GM12878 (cell line): ENCODE measurements at regions not wholly inside any gene's neighbourhood (a gene's known extent, or its start where the extent isn't known, plus 50 kb on each side); places are given as distances from the start of the nearest gene placed in this dataset.

Source experiments
- ATAC-seq: fragments of 200-7000 bp; cut with Tn5 transposase; 3 replicates; pipeline ENCODE4 v1.9.1; 2020; ENCODE audit warnings: mild to moderate bottlenecking, moderate library complexity
- BruUV-seq: library from RNA; stranded (reverse); fragments of 400-500 nt; replicated peaks from 2 replicates; lab custom pipeline; 2021; lab: Mats Ljungman, UMichigan
- CTCF ChIA-PET: fragments of 300-600 bp; sonication (Branson Sonifier 250); formaldehyde crosslinking; extraction: SDS; loops from one replicate; lab custom pipeline; 2021; ENCODE audit warnings: inconsistent platforms; lab: Yijun Ruan, JAX
- POLR2A ChIA-PET: fragments of 350-600 bp; formaldehyde crosslinking; extraction: SDS; loops from one replicate; lab custom pipeline; 2021; ENCODE audit warnings: inconsistent platforms; lab: Charles Lee
- RAD21 ChIA-PET: fragments of 300-600 bp; sonication (Branson Sonifier 250); formaldehyde crosslinking; loops from one replicate; lab custom pipeline; 2023; ENCODE audit warnings: antibody characterized with exemption; ENCODE audit not compliant: unreplicated experiment; lab: Charles Lee
- SMC1A ChIA-PET: fragments of 300-600 bp; sonication (Branson Sonifier 250); formaldehyde crosslinking; loops from one replicate; lab custom pipeline; 2023; ENCODE audit not compliant: unreplicated experiment, uncharacterized antibody; lab: Charles Lee
- DNase-seq: peaks from one replicate; pipeline ENCODE4 v3.0.0-alpha.2; 2011; ENCODE audit warnings: low read depth, low spot score
- FAIRE-seq: peaks from 3 replicates; lab custom pipeline; 2011; peaks lifted over from hg19 to GRCh38; lab: Jason Lieb, UNC
- H2AFZ ChIP-seq: 2 replicates; pipeline ENCODE4 v1.6.0; 2011; ENCODE audit warnings: low read depth, low read length, control low read depth; ENCODE audit not compliant: control insufficient read depth
- H3K27ac ChIP-seq: 2 replicates; pipeline ENCODE4 v1.5.1; 2011; ENCODE audit warnings: control low read depth; ENCODE audit not compliant: control insufficient read depth, insufficient read depth
- H3K27me3 ChIP-seq, 2 experiments: replicated peaks in 1 of 2; 2 replicates each; pipeline versions ENCODE4 v1.6.0 to v1.6.1; 2011; ENCODE audit warnings: low read length in 1 of 2; ENCODE audit not compliant: control insufficient read depth in 2 of 2, insufficient read depth in 2 of 2
- H3K36me3 ChIP-seq, 2 experiments: 2 replicates each; pipeline ENCODE4 v1.5.1; 2011; ENCODE audit warnings: low read length in 1 of 2; ENCODE audit not compliant: control insufficient read depth in 2 of 2, insufficient read depth in 2 of 2
- H3K4me1 ChIP-seq: 2 replicates; pipeline ENCODE4 v1.6.1; 2011; ENCODE audit warnings: mild to moderate bottlenecking, low read length, moderate library complexity, mixed read lengths; ENCODE audit not compliant: control insufficient read depth, insufficient read depth
- H3K4me2 ChIP-seq: 2 replicates; pipeline ENCODE4 v1.6.0; 2011; ENCODE audit warnings: control low read depth; ENCODE audit not compliant: control insufficient read depth, insufficient read depth
- H3K4me3 ChIP-seq: fragments of 200-600 bp; sonication (generic); 2 replicates; pipeline ENCODE4 v1.5.1; 2016
- H3K79me2 ChIP-seq: 2 replicates; pipeline ENCODE4 v1.6.0; 2011; ENCODE audit warnings: low read length; ENCODE audit not compliant: control insufficient read depth, insufficient read depth
- H3K9ac ChIP-seq: 2 replicates; pipeline ENCODE4 v1.8.0; 2011; ENCODE audit warnings: low read length, control low read depth, mixed read lengths; ENCODE audit not compliant: control insufficient read depth, insufficient read depth
- H3K9me3 ChIP-seq: replicated peaks from 3 replicates; pipeline ENCODE4 v1.5.1; 2011; ENCODE audit warnings: mild to moderate bottlenecking, low read length; ENCODE audit not compliant: control insufficient read depth, insufficient read depth
- H4K20me1 ChIP-seq: 2 replicates; pipeline ENCODE4 v1.6.0; 2011; ENCODE audit not compliant: control insufficient read depth, insufficient read depth
- CREB1 ChIP-seq: IDR thresholded peaks from 2 replicates; pipeline ENCODE4 v1.6.1; 2012; ENCODE audit warnings: low read depth, mild to moderate bottlenecking, inconsistent platforms
- CUX1 ChIP-seq: IDR thresholded peaks from 2 replicates; pipeline ENCODE4 v1.6.1; 2012; ENCODE audit warnings: improper control_type of control experiment, low read depth, low read length; ENCODE audit not compliant: insufficient replicate concordance
- EED ChIP-seq: sonication (generic); IDR thresholded peaks from 2 replicates; pipeline ENCODE4 v1.6.1; 2016; ENCODE audit warnings: antibody characterized with exemption, low read depth
- HDAC2 ChIP-seq: fragments of 200-600 bp; sonication (generic); IDR thresholded peaks from 2 replicates; pipeline ENCODE4 v1.6.1; 2017
- LARP7 ChIP-seq: fragments of 450-650 bp; IDR thresholded peaks from 2 replicates; pipeline ENCODE4 v1.6.1; 2017; ENCODE audit warnings: mild to moderate bottlenecking
- MTA3 ChIP-seq: IDR thresholded peaks from 2 replicates; pipeline ENCODE4 v1.6.1; 2012; ENCODE audit warnings: low read length, inconsistent platforms, borderline replicate concordance
- RELB ChIP-seq: fragments of 450-650 bp; IDR thresholded peaks from 2 replicates; pipeline ENCODE4 v1.6.1; 2017; ENCODE audit warnings: low read depth, mild to moderate bottlenecking, moderate library complexity
- SMAD1 ChIP-seq: fragments of 450-650 bp; IDR thresholded peaks from 2 replicates; pipeline ENCODE4 v1.6.1; 2018; ENCODE audit warnings: mild to moderate bottlenecking, low read depth; ENCODE audit not compliant: partially characterized antibody
- SMARCA5 ChIP-seq: fragments of 450-650 bp; IDR thresholded peaks from 2 replicates; pipeline ENCODE4 v1.6.1; 2017; ENCODE audit warnings: mild to moderate bottlenecking
- SRF ChIP-seq, 2 experiments: IDR thresholded peaks; 2 replicates each; pipeline ENCODE4 v1.6.1; 2011; ENCODE audit warnings: low read depth in 2 of 2, low read length in 2 of 2, mild to moderate bottlenecking in 1 of 2, moderate library complexity in 1 of 2
- WGBS: methylation state at CpG from one replicate; pipeline ENCODE4 v1.1.6; 2016; ENCODE audit warnings: low lambda C conversion rate; ENCODE audit not compliant: insufficient replicate concordance, insufficient coverage; ENCODE audit errors: missing lambda C conversion rate; 5-methylcytosine and 5-hydroxymethylcytosine counted together
- in situ Hi-C: fragments of 300-500 bp; cut with MboI; formaldehyde crosslinking; loops from 9 replicates; pipeline ENCODE4 v1.14.3; 2018; ENCODE audit warnings: mixed read lengths
- intact Hi-C: fragments of 100-400 bp; cut with micrococcal nuclease; formaldehyde crosslinking; loops from one replicate; pipeline ENCODE4 v1.14.2; 2022; ENCODE audit not compliant: unreplicated experiment

- SMC1A ChIA-PET, result no interaction called here
- 73% methylated on average over 5 of the region's 5 CpGs for WGBS
- H3K9me3 ChIP-seq, result no peaks in the 10 kb centered on the region
- no peaks in the 10 kb centered on the region for H3K36me3 ChIP-seq
- no peak overlapping the region for H3K27ac ChIP-seq
- H2AFZ ChIP-seq, result no peak overlapping the region
- no peaks in the 10 kb centered on the region for H3K79me2 ChIP-seq
- in situ Hi-C loops, result no loop called here
- H3K4me3 ChIP-seq, result no peak overlapping the region
- POLR2A ChIA-PET, result no interaction called here
- H4K20me1 ChIP-seq, result no peaks in the 10 kb centered on the region
- intact Hi-C loops, result no loop called here
- no peak for ATAC-seq
- DNase-seq, result no peak
- no peak for FAIRE-seq
- CTCF ChIA-PET, result no interaction called here
- no peak overlapping the region for H3K9ac ChIP-seq
- H3K4me1 ChIP-seq, result no peaks in the 10 kb centered on the region
- H3K4me2 ChIP-seq, result no peak overlapping the region
- BruUV-seq, result no TSS peak
- RAD21 ChIA-PET, result no interaction called here
- H3K27me3 ChIP-seq, result no peaks in the 10 kb centered on the region
- TF ChIP-seq HDAC2 (no peak), MTA3 (no peak), CUX1 (no peak), CREB1 (no peak), SRF (IDR thresholded peaks at IDR 0.05; ENCODE audit: low read depth in 2 of 2, low read length in 2 of 2) (no peak), EED (no peak), LARP7 (no peak), SMAD1 (no peak), SMARCA5 (no peak), RELB (no peak)
Observed at GRCh38 chr11:109251230-109251629, 170.8 kb upstream of the C11orf87 start.
